ENCODE measurements at regions not wholly inside any gene's neighbourhood (a gene's known extent, or its start where the extent isn't known, plus 50 kb on each side); places are given as distances from the start of the nearest gene placed in this dataset.

- DNase-seq (ENCODE audit: low read depth in 2 of 3, low spot score in 2 of 3), result no peak
Observed at GRCh38 chr9:14434971-14435718, 121.2 kb upstream of the NFIB start.

- DNase-seq (ENCODE audit: low read depth in 2 of 3, low spot score in 2 of 3), result no peak
Observed at GRCh38 chr9:14434158-14434504, 120.2 kb upstream of the NFIB start.

DNA sequence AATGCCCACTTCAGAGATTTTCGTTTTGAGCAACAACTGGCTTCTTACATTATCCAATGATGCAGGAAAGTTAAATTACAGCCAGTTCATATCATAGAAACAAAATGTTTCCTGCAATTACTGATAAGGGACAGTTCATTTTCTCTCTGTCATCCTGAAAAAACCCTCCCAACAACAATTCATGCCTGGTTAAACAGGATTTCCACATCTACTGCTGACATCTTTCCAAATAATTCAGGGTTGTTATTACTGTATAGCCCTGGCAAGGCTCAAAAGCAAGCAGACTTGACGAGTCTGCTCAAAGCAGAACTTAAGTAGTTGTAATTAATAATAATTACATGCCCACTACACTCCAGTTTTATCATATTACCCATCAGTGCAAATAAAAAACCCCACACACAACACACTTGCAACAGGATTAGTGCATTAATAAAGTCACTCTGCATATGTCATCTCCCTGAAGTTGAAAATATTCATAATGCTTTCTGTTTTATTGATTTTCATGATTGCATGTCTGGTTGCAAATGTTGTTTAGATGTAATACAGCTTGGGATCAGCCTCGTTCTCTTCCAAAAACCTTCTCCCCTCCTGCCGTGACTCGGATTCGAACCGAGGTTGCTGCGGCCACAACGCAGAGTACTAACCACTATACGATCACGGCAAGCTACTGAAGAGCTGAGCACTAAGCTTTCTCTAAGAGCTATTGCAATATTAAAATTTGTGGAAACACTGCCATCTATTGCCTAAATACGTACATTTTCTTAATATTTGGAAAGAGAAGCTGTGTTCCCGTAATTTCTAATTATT lies 119.6 kb upstream of the NFIB start:
- DNase-seq (ENCODE audit: low read depth in 2 of 3, low spot score in 2 of 3), result peak in 2 of 3 donors; percentile 31 to 64

GRCh38 chr9:14432666-14433350 lies 118.9 kb upstream of the NFIB start:
- DNase-seq (ENCODE audit: low read depth in 2 of 3, low spot score in 2 of 3), result no peak

DNA sequence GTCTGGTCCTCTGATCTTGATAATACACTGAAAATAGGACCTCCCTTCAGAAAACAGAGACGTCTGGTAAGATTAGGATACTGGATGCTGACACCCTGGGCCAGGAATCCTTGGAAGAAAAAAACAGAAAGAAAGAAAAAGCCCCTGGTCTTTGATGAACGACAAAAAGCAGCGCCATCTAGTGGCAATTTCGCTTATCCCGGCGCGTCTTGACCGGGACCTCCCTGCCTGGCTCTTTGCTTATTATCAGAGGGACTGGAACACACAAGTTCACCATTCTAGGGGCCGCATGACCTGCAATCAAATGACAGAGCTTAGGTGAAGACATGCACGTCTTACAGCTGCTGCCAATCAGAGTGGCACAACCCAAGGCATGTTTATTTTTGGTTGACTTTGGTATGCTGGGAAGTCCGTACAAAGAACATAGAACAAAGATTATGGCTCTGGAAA lies 114.9 kb upstream of the NFIB start:
- DNase-seq (ENCODE audit: low read depth in 2 of 3, low spot score in 2 of 3), result peak in 2 of 3 donors; percentile 40 to 67

DNA sequence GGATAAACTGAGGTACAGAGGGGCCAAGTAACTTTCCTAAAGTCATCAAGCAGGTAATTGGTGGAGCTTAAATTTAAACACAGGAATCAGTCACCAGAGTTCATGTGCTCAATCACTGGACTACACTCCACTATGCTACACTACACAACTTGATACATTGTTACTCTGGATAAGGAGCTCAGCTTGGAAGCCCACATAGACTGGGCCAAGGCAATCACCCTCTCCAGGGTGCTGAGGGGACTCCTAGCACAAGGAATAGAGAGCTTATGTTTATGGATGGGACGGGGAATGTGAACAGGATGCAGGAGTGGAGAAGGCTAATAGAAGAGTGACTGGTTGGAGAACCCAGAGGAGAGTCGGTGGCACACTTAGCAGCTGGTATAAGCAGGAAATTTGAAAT lies 113.5 kb upstream of the NFIB start:
- no peak for DNase-seq (ENCODE audit: low read depth in 2 of 3, low spot score in 2 of 3)

DNA sequence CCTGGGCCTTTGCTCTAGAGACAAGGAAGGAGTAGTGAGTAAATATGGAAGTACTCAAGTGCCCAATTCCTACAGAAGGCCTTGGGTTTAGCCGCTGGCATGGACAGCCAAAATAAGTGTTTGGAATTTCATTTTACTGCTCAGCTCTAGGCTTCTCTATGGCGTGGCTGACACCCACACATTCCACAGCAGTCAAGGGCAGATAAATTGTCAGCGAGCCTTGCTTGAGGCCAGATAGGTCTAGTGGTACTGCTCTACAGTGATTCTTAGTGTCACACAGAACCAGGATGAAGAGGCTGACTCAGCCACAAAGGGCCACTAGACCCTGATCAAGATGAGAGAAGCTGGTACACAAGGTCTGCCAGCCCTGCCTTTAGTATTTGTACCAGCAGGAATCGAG lies 111.0 kb upstream of the NFIB start:
- no peak for DNase-seq (ENCODE audit: low read depth in 2 of 3, low spot score in 2 of 3)

DNA sequence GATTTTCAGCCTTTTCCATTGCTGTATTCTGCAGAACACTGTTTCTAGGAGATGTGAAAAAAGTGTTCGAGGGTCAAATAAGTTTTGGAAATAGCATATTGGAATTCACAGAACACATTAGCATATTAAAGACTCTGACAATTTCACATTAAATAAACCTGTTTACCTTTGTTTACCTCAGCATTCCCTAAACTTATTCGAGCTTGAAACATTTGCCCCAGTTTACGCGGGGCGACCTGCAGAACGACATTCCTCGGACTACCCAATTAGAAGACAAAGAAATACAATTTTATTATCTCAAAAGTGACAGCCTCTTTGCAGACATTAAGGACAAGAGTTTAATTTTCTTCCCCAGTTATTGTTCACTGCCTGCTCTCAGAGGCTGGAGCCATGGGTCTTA lies 110.3 kb upstream of the NFIB start:
- no peak for DNase-seq (ENCODE audit: low read depth in 2 of 3, low spot score in 2 of 3)

DNA sequence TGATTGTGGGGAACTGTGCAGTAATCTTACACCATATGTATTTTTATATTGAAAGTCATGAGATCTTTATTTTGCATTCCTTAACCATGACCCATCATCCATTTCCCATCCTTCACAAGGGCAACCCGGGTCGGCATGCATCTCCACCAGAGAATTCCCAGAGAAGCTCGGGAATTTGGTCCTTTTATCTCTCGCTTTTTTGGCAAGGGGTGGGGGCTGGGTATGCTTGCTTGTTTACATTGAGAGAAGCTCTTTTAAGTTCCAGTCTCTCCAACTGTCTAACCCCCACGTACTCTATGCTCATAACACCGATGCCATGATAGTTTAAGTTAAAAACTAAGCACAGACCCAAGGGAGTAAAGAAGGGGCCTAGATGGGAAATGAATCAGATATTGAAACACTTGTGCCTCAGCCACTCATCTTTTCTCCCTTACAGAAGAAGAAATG lies 109.9 kb upstream of the NFIB start:
- DNase-seq (ENCODE audit: low read depth in 2 of 3, low spot score in 2 of 3), result no peak

- no peak for DNase-seq (ENCODE audit: low read depth in 2 of 3, low spot score in 2 of 3)
Observed at GRCh38 chr9:14421291-14421690, 107.3 kb upstream of the NFIB start.

GRCh38 chr9:14418941-14419937 lies 105.3 kb upstream of the NFIB start:
- DNase-seq (ENCODE audit: low read depth in 2 of 3, low spot score in 2 of 3), result no peak

GRCh38 chr9:14418301-14418940 lies 104.5 kb upstream of the NFIB start:
- DNase-seq (ENCODE audit: low read depth in 2 of 3, low spot score in 2 of 3), result no peak

DNA sequence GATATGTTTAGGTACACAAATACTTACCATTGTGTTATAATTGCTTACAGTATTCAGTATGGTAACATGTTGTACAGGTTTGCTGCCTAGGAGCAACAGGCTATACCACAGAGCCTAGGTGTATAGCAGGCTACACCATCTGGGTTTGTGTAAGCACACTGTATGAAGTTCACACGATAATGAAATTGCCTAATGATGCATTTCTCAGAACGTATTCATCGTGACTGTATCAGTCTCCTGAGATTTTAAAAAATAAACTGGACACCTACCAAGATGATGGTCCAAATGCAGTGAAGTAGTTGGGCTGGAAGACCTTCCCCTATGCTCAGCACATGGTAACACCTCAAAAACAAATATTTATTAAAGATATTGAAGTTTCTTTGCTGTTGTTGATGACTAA lies 103.3 kb upstream of the NFIB start:
- no peak for DNase-seq (ENCODE audit: low read depth in 2 of 3, low spot score in 2 of 3)

GRCh38 chr9:14415947-14416346 lies 102.0 kb upstream of the NFIB start:
- DNase-seq (ENCODE audit: low read depth in 2 of 3, low spot score in 2 of 3), result no peak

GRCh38 chr9:14413812-14414211 lies 99.9 kb upstream of the NFIB start:
- DNase-seq (ENCODE audit: low read depth in 2 of 3, low spot score in 2 of 3), result no peak

- DNase-seq (ENCODE audit: low read depth in 2 of 3, low spot score in 2 of 3), result no peak
Observed at GRCh38 chr9:14412775-14413174, 98.8 kb upstream of the NFIB start.

- DNase-seq (ENCODE audit: low read depth in 2 of 3, low spot score in 2 of 3), result no peak
Observed at GRCh38 chr9:14406463-14406862, 92.5 kb upstream of the NFIB start.

GRCh38 chr9:14405176-14405706 lies 91.3 kb upstream of the NFIB start:
- no peak for DNase-seq (ENCODE audit: low read depth in 2 of 3, low spot score in 2 of 3)

- DNase-seq (ENCODE audit: low read depth in 2 of 3, low spot score in 2 of 3), result no peak
Observed at GRCh38 chr9:14403081-14403480, 89.1 kb upstream of the NFIB start.

DNA sequence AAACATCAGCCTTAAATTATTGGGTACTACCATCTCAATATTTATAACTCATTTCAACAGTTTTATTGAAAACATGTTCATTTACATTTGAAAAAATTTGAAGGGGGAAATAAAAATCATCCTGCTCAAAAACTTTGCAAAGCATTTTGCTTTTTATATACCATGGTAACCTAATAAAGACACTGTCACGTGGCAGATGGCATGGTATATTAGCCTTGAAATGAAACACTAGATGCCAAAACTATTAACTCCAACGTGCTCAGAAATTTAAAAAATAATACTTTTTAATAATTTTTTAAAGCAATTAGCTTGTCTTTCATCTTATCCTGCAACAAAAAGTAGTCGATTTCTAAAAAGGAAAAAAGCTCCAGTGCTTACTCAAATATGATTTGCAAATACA lies 88.6 kb upstream of the NFIB start:
- no peak for DNase-seq (ENCODE audit: low read depth in 2 of 3, low spot score in 2 of 3)
